Right lobe of liver (tissue), 6 donors: ENCODE measurements at regions not wholly inside any gene's neighbourhood (a gene's known extent, or its start where the extent isn't known, plus 50 kb on each side); places are given as distances from the start of the nearest gene placed in this dataset.

Experiments used
- ATAC-seq, 4 donors: fragments of 200-7000 bp; cut with Tn5 transposase; one replicate each; pipeline ENCODE4 v1.9.1; 2020; ENCODE audit warnings: mild to moderate bottlenecking in 4 of 4, moderate library complexity in 4 of 4
- DNase-seq, 3 donors: peaks; one replicate each; pipeline ENCODE4 v3.0.0-alpha.2; 2020
- H3K27ac ChIP-seq, 3 donors: fragments of 200-600 bp; one replicate each; pipeline ENCODE4 v1.8.0; 2022
- H3K27me3 ChIP-seq, 2 donors: fragments of 200-600 bp; one replicate each; pipeline ENCODE4 v1.8.0; 2022
- H3K36me3 ChIP-seq, 4 donors: fragments of 200-600 bp; sonication (generic) in 1 of 4; one replicate each; pipeline versions ENCODE4 v1.5.1 to v1.8.0; 2017 to 2022; ENCODE audit warnings: control low read depth in 1 of 4
- H3K4me1 ChIP-seq, 4 donors: fragments of 200-600 bp; sonication (generic) in 1 of 4; one replicate each; pipeline versions ENCODE4 v1.5.1 to v1.8.0; 2017 to 2022; ENCODE audit warnings: control low read depth in 1 of 4
- H3K4me3 ChIP-seq, 3 donors: fragments of 200-600 bp; one replicate each; pipeline ENCODE4 v1.8.0; 2022
- H3K9me3 ChIP-seq, 4 donors: fragments of 200-600 bp; sonication (generic) in 1 of 4; one replicate each; pipeline versions ENCODE4 v1.5.1 to v1.8.0; 2017 to 2022; ENCODE audit warnings: control low read depth in 1 of 4
- POLR2A ChIP-seq: fragments of 450-650 bp; IDR thresholded peaks from one replicate; pipeline ENCODE4 v1.6.1; 2017; ENCODE audit warnings: antibody characterized with exemption, mild to moderate bottlenecking
- WGBS: methylation state at CpG from one replicate; pipeline ENCODE4 v1.1.6; 2018; ENCODE audit warnings: low coverage, low lambda C conversion rate; ENCODE audit not compliant: insufficient coverage; ENCODE audit errors: missing lambda C conversion rate; 5-methylcytosine and 5-hydroxymethylcytosine counted together
- intact Hi-C, 2 donors: fragments of 100-400 bp; cut with DNase I; formaldehyde crosslinking; loops; one replicate each; pipeline versions ENCODE4 v1.11.2 to v1.14.1; 2022
- TF ChIP-seq, protein P1 (sequence below), 4 donors: fragments of 200-600 bp in 3 of 4; fragments of 450-650 bp in 1 of 4; IDR thresholded peaks; one replicate each; pipeline versions ENCODE4 v1.5.1 to v1.8.0; 2016 to 2022; ENCODE audit warnings: antibody characterized with exemption in 4 of 4, mild to moderate bottlenecking in 2 of 4
- donor health status: DM: no; HTN: yes; CAD: no.
- donor health status: DM: no; HTN: no; CAD: no.
- donor health status: DM: no; HTN: no; CAD: no.
- donor health status: DM: no; HTN: yes; CAD: no.
- donor health status: DM: no; HTN: yes; CAD: no.

DNA sequence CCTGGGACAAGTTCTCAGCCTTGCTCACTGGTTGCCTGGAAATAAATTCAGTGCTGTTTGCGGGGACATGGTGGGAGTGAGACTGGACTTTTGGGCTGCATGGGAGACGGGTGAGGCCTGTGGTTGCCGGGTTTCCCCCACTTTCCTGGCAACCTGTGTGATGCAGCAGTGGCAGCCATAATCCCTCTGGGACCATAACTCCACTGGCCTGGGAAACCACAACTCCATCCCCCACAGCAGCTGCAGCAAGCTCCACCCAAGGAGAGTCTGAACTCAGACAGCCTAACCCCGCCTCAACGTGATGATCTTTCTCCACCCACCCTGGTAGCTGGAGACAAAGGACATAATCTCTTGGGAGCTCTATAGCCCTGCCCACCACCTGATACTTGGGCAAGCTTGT, 349.9 kb downstream of the PIK3R1 start:
- H3K36me3 ChIP-seq, result no peaks in the 10 kb centered on the region
- WGBS, result no CpG with 5 or more reads among the region's 5 CpGs
- intact Hi-C loops, result no loop called here
- H3K27ac ChIP-seq, result no peak overlapping the region
- no peaks in the 10 kb centered on the region for H3K27me3 ChIP-seq
- no peaks in the 10 kb centered on the region for H3K9me3 ChIP-seq
- H3K4me1 ChIP-seq, result peaks cover 0 to 14% (median 0%) of the 10 kb centered on the region in 4 donors
- no peak for DNase-seq
- H3K4me3 ChIP-seq, result no peak overlapping the region
- TF ChIP-seq, protein P1, sequence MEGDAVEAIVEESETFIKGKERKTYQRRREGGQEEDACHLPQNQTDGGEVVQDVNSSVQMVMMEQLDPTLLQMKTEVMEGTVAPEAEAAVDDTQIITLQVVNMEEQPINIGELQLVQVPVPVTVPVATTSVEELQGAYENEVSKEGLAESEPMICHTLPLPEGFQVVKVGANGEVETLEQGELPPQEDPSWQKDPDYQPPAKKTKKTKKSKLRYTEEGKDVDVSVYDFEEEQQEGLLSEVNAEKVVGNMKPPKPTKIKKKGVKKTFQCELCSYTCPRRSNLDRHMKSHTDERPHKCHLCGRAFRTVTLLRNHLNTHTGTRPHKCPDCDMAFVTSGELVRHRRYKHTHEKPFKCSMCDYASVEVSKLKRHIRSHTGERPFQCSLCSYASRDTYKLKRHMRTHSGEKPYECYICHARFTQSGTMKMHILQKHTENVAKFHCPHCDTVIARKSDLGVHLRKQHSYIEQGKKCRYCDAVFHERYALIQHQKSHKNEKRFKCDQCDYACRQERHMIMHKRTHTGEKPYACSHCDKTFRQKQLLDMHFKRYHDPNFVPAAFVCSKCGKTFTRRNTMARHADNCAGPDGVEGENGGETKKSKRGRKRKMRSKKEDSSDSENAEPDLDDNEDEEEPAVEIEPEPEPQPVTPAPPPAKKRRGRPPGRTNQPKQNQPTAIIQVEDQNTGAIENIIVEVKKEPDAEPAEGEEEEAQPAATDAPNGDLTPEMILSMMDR (IDR thresholded peaks at IDR 0.05), result no peak
- TF ChIP-seq POLR2A, result no peak
- no peak for ATAC-seq

DNA sequence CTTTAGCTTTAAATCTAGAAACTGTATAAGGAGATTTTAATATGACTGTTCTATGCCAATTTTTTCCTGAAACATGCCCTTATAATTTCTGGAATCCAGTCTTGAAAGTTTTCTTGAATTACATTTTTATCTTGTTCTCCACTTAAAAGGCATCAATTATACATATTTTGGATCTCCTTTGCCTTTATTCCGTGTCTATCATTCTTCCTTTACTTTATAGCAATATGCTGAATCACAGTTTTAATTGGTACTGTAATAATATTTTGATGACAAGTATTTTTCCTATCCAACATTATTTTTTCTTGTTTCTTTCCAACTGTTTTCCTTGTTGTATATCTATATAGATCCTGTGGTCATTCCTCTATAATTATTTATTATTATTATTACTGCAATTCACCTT, 361.2 kb downstream of the PIK3R1 start:
- 90% methylated on average over 1 of the region's 1 CpG for WGBS
- ATAC-seq (no peak), DNase-seq (no peak)
- no peak overlapping the region for H3K27ac ChIP-seq
- intact Hi-C loops, result no loop called here
- H3K27me3 ChIP-seq, result no peaks in the 10 kb centered on the region
- H3K4me3 ChIP-seq, result no peak overlapping the region
- H3K4me1 ChIP-seq, result no peaks in the 10 kb centered on the region
- H3K9me3 ChIP-seq, result no peaks in the 10 kb centered on the region
- TF ChIP-seq, protein P1 (IDR thresholded peaks at IDR 0.05), result no peak
- TF ChIP-seq POLR2A, result no peak
- no peaks in the 10 kb centered on the region for H3K36me3 ChIP-seq

DNA sequence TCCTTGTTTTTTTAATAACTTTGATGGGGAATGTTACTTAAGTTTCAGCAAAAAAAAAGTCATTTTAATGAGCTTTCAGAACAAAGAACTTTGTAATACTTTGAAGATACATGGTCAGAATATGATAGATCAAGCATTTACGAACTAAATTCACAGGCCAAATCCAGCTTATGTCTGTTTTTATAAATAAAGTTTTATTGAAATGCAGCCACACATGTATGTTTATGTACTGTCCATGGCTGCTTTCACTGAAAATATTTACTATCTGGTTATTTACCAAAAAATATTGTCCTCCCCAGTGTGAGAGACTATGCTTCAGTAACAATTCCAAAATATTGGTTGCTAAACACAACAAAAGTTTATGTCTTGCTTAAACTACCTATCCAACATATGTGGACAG, 366.7 kb downstream of the PIK3R1 start:
- Histone ChIP-seq H3K9me3 (no peaks in the 10 kb centered on the region), H3K4me1 (no peaks in the 10 kb centered on the region), H3K27me3 (no peaks in the 10 kb centered on the region), H3K27ac (no peak overlapping the region), H3K4me3 (no peak overlapping the region), H3K36me3 (no peaks in the 10 kb centered on the region)
- 82% methylated on average over 1 of the region's 1 CpG for WGBS
- no peak for DNase-seq
- ATAC-seq, result no peak
- intact Hi-C loops, result no loop called here
- TF ChIP-seq, protein P1 (IDR thresholded peaks at IDR 0.05), result no peak
- no peak for TF ChIP-seq POLR2A

DNA sequence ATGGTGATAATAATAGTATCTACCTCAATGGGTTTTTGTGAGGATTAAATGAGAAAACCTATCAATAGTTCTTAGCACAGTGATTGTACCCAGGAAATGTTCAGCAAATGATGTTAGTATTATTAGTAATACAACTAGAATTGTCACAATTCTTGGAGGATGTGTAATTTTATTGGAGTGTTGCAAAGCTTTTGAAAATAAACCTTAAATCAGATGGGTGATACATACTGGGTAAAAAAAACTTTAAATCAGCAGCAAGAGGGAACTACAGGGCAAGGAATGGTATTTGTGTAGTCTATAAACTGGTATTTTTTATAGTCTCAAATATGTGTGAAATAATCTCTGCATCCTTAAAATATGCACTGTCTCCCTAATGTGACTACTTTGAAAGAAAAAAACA, 371.6 kb downstream of the PIK3R1 start:
- ATAC-seq (no peak), DNase-seq (no peak)
- Histone ChIP-seq H3K4me1 (peaks cover 0 to 3% (median under 1%) of the 10 kb centered on the region in 4 donors), H3K27ac (no peak overlapping the region), H3K4me3 (no peak overlapping the region), H3K36me3 (no peaks in the 10 kb centered on the region), H3K9me3 (no peaks in the 10 kb centered on the region), H3K27me3 (no peaks in the 10 kb centered on the region)
- intact Hi-C loops, result no loop called here
- TF ChIP-seq, protein P1 (IDR thresholded peaks at IDR 0.05), result no peak
- no peak for TF ChIP-seq POLR2A

DNA sequence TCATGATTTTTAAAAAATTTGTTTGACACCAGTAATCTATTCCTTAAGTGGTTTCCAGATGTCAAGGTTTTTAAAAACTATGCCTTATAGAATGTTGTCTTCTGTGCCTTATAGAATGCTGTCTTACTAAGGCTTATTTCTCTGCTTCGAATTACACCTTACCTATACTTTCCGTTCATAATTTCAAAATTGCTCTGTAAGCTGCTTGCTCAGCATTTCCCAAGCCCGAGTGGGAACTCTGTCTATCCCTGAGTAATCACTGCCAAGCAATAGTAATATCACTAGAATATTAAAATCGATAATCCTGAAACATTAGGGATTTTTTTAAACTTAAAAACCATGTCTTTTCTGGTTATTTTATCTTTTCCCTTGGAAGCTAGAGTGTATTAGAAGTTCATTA, 376.3 kb downstream of the PIK3R1 start:
- TF ChIP-seq, protein P1 (IDR thresholded peaks at IDR 0.05), result no peak
- TF ChIP-seq POLR2A, result no peak
- ATAC-seq, result no peak

More for the DNA sequence above, 376.3 kb downstream of the PIK3R1 start:
- Histone ChIP-seq H3K9me3 (no peaks in the 10 kb centered on the region), H3K4me1 (peaks cover 0 to 23% (median 9%) of the 10 kb centered on the region in 4 donors), H3K27me3 (no peaks in the 10 kb centered on the region), H3K4me3 (no peak overlapping the region), H3K36me3 (no peaks in the 10 kb centered on the region), H3K27ac (peak overlapping the region in 1 of 3 donors; percentile 23)
- WGBS, result 64% methylated on average over 4 of the region's 4 CpGs
- no peak for DNase-seq
- intact Hi-C loops, result no loop called here
